ENCODE measurements at regions not wholly inside any gene's neighbourhood (a gene's known extent, or its start where the extent isn't known, plus 50 kb on each side); places are given as distances from the start of the nearest gene placed in this dataset.

GRCh38 chr22:49380095-49380827, 447.4 kb downstream of the BRD1 start:
- Histone ChIP-seq H3K23ac (ENCODE audit: low read depth, low read length) (no peak overlapping the region), H3K18ac (ENCODE audit: low read depth, low read length) (no peak overlapping the region), H3K9me1 (ENCODE audit: insufficient read depth, low read length) (no peaks in the 10 kb centered on the region), H3K56ac (ENCODE audit: extremely low read depth, insufficient read depth, low read length) (no peak overlapping the region), H4K5ac (ENCODE audit: low read depth, low read length) (no peak overlapping the region), H2BK120ac (ENCODE audit: low read depth, low read length) (no peak overlapping the region), H4K20me1 (ENCODE audit: insufficient read depth, low read length) (no peaks in the 10 kb centered on the region), H3K4me2 (ENCODE audit: low read depth, low read length) (no peak overlapping the region), H2BK15ac (ENCODE audit: low read depth, low read length) (no peak overlapping the region), H3K27me3 (ENCODE audit: control insufficient read depth, insufficient read depth, low read length) (no peaks in the 10 kb centered on the region), H2AFZ (replicated peaks; ENCODE audit: low read length, poor library complexity) (no peak overlapping the region), H2BK5ac (ENCODE audit: low read depth, low read length, poor library complexity, severe bottlenecking) (no peak overlapping the region), H3K4me1 (ENCODE audit: control insufficient read depth, insufficient read depth, low read length) (no peaks in the 10 kb centered on the region), H3K79me1 (ENCODE audit: low read depth in 1 of 2, low read length in 2 of 2) (no peaks in the 10 kb centered on the region), H4K8ac (ENCODE audit: low read depth in 2 of 2, low read length in 2 of 2) (no peak overlapping the region), H3K9ac (ENCODE audit: low read depth, low read length) (no peak overlapping the region), H3K27ac (ENCODE audit: insufficient read depth, low read length) (no peak overlapping the region), H3K4me3 (ENCODE audit: insufficient read depth, low read depth, low read length) (no peak overlapping the region), H3K36me3 (ENCODE audit: control insufficient read depth, insufficient read depth, low read length) (no peaks in the 10 kb centered on the region), H3K14ac (replicated peaks; ENCODE audit: low read depth, low read length) (no peak overlapping the region), H3K4ac (ENCODE audit: low read depth, low read length) (no peak overlapping the region), H4K91ac (ENCODE audit: insufficient read depth, low read depth, low read length) (no peak overlapping the region), H2AK5ac (ENCODE audit: low read depth, low read length) (no peak overlapping the region), H2AK9ac (replicated peaks; ENCODE audit: low read depth, low read length, poor library complexity) (no peak overlapping the region), H2BK20ac (ENCODE audit: low read depth, low read length) (no peak overlapping the region), H3K9me3 (ENCODE audit: control insufficient read depth, insufficient read depth, low read length) (peaks cover 45% of the 10 kb centered on the region)
- DNase-seq (no peak), ATAC-seq (ENCODE audit: low read depth) (no peak)
- TF ChIP-seq MAFK (IDR thresholded peaks at IDR 0.05; ENCODE audit: low read depth, low read length) (no peak), BHLHE40 (IDR thresholded peaks at IDR 0.05; ENCODE audit: low read depth, low read length) (no peak), FOS (IDR thresholded peaks at IDR 0.05; ENCODE audit: low read depth, low read length) (no peak), RCOR1 (IDR thresholded peaks at IDR 0.05; ENCODE audit: insufficient replicate concordance, low read length) (no peak), CEBPB (IDR thresholded peaks at IDR 0.05; ENCODE audit: low read depth, low read length) (no peak), USF2 (IDR thresholded peaks at IDR 0.05; ENCODE audit: low read depth, low read length) (no peak), MAZ (IDR thresholded peaks at IDR 0.05; ENCODE audit: borderline replicate concordance, low read depth, low read length) (no peak), RFX5 (IDR thresholded peaks at IDR 0.05; ENCODE audit: low read depth, low read length) (no peak), RAD21 (IDR thresholded peaks at IDR 0.05; ENCODE audit: low read length) (no peak), MXI1 (IDR thresholded peaks at IDR 0.05; ENCODE audit: borderline replicate concordance, low read depth, low read length) (no peak), CHD1 (IDR thresholded peaks at IDR 0.05; ENCODE audit: low read depth, low read length) (no peak), POLR2A (IDR thresholded peaks at IDR 0.05; ENCODE audit: low read depth, low read length) (no peak), NFE2L2 (IDR thresholded peaks at IDR 0.05; ENCODE audit: low read depth, low read length) (no peak), SMC3 (IDR thresholded peaks at IDR 0.05; ENCODE audit: low read depth, low read length) (no peak)
- TF ChIP-seq, protein P1, sequence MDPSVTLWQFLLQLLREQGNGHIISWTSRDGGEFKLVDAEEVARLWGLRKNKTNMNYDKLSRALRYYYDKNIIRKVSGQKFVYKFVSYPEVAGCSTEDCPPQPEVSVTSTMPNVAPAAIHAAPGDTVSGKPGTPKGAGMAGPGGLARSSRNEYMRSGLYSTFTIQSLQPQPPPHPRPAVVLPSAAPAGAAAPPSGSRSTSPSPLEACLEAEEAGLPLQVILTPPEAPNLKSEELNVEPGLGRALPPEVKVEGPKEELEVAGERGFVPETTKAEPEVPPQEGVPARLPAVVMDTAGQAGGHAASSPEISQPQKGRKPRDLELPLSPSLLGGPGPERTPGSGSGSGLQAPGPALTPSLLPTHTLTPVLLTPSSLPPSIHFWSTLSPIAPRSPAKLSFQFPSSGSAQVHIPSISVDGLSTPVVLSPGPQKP (IDR thresholded peaks at IDR 0.05; ENCODE audit: borderline replicate concordance, low read depth, low read length), result no peak
- TF ChIP-seq, protein P2, sequence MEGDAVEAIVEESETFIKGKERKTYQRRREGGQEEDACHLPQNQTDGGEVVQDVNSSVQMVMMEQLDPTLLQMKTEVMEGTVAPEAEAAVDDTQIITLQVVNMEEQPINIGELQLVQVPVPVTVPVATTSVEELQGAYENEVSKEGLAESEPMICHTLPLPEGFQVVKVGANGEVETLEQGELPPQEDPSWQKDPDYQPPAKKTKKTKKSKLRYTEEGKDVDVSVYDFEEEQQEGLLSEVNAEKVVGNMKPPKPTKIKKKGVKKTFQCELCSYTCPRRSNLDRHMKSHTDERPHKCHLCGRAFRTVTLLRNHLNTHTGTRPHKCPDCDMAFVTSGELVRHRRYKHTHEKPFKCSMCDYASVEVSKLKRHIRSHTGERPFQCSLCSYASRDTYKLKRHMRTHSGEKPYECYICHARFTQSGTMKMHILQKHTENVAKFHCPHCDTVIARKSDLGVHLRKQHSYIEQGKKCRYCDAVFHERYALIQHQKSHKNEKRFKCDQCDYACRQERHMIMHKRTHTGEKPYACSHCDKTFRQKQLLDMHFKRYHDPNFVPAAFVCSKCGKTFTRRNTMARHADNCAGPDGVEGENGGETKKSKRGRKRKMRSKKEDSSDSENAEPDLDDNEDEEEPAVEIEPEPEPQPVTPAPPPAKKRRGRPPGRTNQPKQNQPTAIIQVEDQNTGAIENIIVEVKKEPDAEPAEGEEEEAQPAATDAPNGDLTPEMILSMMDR (conservative IDR thresholded peaks at IDR 0.05; ENCODE audit: low read depth, low read length), result no peak
- dilution Hi-C loops (cut with HindIII; ENCODE audit: low sequenced_read_pairs, unreplicated experiment) (no loop called here), intact Hi-C loops (cut with micrococcal nuclease) (no loop called here), in situ Hi-C loops (cut with MboI; ENCODE audit: low sequenced_read_pairs) (no loop called here)
- no TSS peak for BruUV-seq (replicated peaks)
- WGBS, 2 experiments (ENCODE audit: extremely low coverage in 2 of 2, insufficient read length in 1 of 2), result 13% methylated on average over 3 of the region's 12 CpGs; no CpG with 5 or more reads in 1 of the 2 experiments
- ChIA-PET POLR2A (ENCODE audit: unreplicated experiment) (no interaction called here), CTCF (no interaction called here)

Measured in IMR-90 (cell line).